NCI-H69 (cell line): ENCODE measurements at regions not wholly inside any gene's neighbourhood (a gene's known extent, or its start where the extent isn't known, plus 50 kb on each side); places are given as distances from the start of the nearest gene placed in this dataset.

Source experiments
- DNase-seq: peaks from one replicate; lab custom pipeline; 2025; lab: John Stamatoyannopoulos, UW

DNA sequence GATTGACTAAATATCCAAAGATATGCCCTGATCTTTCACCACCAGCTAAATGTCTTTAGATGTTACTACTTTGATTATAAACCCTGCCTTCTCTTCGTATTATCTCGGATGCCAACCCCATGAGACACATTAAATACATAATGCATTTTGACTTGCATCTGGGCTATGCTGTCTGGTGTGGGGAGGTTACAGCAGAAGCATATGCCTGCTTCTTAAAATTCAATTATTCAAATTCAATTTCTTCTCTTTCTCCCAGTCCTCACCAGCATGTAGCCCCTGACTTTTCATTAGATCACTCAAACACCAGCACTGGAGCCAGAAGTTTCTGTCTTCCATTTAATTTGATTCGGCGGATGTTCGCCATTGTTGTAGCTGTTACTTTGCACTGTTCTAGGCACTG, 360.7 kb upstream of the CAMK1G start:
- no peak for DNase-seq

DNA sequence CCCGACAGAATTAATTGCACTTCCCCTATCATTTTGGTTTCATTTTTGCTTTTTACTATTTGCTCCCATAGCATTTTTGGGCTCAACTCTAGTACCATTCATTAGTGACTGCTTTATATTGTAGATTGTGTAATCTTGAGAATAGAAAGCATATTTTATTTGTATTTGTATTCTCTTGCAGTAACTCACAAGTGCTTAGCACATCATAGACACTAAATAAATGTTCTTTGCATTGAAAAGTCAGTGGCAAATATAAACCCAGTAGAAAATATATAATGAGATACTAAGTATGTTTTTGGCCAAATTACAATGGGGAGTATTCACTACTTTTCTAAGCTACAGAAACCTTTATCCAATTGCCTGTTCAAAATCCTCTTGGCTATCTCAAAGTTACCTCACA, 359.7 kb upstream of the CAMK1G start:
- no peak for DNase-seq

DNA sequence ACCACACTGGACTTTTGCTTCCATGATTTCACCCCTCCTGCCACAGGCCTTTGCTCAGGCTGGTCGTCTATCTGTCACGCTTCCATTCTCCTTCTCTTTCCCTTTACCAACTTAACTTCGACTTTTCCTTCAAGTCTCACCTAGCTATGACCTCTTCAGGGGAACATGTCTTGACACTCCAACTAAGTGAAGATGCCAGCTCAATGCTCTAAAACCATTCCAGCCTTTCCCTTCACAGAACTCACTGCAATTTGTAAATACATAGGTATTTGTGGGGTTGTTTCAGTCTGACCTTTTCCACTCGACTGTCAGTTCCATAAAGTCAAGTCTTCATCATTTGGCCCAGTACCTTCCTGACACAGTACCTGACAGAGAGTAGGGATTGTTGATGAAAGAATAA, 358.6 kb upstream of the CAMK1G start:
- no peak for DNase-seq

DNA sequence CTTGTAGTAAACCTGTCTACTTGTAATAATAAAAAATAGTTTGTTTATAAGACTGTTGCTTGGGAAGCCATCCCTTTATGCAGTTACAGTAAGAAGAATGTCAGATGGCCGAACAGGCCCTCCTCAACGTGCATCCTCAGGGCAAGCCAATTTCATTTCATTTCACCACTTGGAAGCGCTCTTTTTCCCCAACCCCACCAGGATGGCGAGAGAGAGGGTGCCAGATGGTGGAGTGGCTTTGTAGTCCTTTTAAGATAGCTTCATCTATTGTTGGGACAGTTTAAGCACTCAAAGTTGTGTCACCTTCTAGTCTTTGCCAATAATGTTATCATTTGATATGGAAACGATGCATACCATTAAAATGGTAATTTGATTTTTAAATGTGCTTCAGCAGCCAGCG, 356.3 kb upstream of the CAMK1G start:
- no peak for DNase-seq

DNA sequence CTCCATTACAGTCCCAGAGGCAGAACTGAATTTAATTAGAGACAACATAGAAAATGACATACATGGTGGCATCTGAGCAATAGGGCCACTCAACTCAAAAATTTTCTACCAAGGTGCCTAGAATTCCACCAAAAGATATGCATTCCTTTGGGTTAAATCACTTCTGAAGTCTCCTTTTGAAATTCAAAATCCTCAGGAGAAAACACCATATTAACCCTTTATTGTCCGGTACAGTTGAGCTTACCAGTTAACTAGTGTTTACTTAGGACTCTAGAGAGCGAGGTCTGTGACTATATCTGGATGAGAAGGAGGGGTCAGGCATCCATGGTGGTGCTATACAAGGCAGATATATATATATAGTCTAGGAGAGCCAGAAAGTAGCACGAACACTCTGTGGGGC, 355.6 kb upstream of the CAMK1G start:
- DNase-seq, result no peak

DNA sequence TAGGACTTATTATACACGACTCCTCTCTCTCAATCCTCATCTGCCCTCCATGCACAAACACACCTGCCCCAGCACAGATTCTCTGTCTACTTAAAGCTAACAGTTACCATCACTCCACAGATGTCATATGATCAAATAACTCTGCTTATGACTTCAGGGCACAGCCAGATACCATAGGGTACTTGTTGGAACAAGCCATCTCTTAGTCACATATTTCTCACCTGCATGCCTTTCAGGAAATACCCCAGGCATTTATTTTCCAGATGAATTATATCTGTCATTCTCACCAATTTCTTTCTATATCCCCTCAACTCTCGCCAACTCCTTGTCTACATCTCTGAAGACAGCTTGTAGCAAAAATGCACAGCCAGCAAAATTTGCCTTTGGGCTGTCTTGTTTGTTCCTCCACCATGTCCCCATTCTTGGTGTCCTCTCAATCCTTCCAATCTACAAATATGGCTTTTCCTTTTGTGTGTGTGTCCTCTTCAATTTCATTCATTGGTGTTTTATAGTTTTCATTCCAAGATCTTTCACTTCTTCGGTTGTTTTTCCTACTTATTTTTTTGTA, 353.9 kb upstream of the CAMK1G start:
- DNase-seq, result no peak

DNA sequence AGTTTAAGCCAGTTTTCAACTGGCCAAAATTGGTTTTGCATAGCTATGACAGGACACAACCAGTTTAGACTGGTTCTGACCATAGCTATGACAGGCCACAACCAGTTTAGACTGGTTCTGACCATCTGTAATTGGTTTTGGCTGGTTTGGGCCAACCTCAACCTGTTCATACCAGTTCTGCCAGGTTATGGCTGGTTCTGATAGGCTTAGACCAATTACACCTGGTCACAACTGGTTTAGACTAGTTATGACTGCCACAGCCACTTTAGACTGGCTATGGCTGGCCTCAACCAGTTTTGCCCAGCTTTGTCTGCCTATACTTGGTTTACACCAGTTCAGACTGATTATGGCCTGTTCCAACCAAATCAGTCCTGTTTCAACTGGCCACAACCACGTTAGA, 353.2 kb upstream of the CAMK1G start:
- no peak for DNase-seq

DNA sequence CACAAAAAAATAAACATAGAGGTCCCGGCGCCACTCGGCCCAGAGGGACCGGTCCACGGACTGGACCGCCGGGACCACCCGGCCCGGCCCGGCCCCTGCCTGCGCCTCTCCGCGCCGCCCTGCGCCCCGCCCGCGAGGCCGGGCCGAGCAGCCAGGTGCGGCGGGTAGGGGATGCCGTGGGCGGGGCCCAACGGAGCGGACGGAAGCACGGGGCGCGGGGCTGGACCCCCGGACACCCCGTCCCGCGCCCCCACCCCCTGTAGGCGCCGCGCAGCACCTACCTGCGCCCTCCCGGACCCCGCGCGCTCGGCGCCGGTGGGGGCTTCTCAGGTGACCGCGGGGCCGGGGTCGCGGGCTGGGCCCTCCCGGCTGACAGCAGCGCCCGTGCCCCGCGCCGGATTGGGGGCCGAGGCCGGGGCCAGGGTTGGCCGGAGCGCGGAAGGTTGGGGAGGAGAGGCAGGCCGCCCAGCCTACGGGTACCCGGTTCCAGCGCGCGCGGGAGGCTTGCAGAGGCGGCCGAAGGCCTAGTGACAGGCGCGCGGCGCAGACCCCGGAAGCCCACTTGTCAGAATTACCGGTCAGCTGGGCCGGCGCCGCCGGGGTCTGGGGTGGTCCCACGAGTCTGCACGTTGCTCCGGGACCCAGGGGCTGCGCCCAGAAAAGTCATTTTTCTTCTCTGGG, 351.9 kb upstream of the CAMK1G start:
- DNase-seq, result no peak

DNA sequence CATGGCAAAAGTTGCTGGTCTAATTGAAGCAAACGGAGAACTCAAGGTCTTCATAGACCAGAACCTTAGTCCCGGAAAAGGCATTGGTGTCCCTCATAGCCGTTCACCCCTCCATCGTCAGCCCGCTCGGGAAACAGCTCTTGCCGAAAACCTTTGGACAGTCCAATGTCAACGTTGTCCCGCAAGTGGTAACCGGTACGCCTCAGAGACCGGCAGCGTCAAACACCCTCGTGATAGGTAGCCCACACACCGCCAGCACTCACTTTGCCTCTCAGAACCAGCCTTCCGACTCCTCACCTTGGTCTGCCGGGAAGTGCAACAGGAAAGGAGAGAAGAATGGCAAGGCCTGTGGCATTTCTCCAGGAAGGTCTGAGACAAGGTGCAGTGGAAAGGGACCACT, 351.3 kb upstream of the CAMK1G start:
- no peak for DNase-seq

DNA sequence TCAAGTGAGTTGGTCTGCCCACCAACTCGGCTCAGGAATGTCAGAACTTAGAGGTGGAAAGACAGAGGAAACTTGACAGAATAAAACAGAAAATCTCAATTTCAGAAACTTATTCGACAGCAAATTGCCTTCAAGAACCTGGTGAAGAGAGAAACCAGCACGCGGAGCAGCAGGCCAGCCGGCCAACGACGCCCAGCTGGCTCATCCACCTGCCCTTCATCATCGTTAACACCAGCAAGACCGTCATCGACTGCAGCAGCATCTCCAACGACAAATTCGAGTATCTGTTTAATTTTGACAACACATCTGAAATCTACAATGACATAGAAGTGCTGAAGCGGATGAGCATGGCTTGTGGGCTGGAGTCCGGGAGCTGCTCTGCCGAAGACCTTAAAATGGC, 350.8 kb upstream of the CAMK1G start:
- no peak for DNase-seq

DNA sequence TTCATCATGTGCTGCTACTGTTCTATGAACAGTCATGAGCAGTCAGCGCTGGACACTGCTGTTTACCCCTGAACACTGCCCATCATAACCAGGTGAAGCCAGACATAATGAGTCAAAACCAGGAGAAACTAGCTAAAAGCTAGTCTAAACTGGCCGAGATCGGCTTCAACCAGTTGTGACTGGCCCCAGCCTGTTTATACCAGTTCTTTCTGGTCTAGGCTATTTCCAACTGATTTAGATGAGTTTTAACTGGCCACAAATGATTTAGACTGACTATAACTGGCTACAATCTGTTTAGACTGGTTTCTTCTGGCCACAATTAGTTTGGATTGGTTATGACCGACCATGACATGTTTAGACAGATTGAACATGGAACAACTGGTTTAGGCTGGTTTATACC, 348.3 kb upstream of the CAMK1G start:
- no peak for DNase-seq

DNA sequence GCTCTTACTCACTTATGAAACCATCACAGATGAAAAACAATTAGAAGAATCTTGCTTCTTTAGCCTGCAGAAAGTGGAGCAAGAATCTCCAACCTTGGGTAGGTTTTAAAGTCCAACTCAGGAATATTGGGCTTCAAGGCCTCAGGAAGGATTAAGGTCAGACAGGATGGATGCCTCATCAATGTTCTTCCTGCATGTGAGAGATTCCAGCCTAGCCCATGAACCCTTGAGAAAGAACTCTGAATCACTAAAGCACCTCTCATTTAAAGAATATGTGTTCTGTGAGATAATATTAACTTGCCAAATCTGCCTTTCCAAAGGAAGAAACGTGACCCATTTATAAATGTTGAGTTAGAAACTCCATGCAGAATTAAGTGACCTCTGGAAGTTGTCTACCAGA, 345.2 kb upstream of the CAMK1G start:
- DNase-seq, result no peak

DNA sequence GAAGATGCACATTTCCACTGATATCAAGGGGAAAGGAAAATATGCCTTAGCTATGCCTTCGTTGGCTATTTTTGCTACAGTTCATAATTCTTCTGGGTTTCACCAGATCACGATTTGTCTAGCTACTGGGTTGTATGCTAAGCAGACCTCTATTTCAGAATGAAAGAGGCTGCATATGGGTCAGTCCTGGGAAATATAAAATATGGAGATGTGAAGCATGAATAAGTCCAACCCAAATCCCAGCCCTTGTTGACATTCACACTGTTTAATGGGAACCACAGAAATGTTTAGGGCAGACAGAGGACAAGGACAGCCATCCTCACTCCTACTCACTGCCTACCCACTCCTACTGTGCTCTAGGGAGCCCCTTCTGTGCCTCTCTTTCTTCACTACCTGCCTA, 343.2 kb upstream of the CAMK1G start:
- no peak for DNase-seq

DNA sequence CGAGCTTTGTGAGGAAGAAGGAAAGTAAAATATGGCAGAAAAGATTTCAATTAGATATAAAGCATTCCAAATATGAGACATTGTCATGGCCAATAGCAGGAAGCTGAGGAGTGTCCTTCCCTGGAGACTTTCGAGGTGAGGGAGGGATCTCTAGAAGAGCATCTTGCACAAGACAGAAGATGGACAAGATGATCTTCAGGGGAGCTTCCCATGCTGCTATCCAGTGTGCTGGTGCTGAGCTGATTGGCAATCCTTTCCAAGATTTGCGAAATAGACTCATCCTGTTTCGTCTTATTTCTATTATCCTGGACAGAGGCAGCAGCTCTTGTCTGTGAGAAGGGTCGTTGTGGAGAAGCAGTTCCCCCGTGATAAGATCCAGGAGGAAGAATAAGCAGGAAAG, 342.0 kb upstream of the CAMK1G start:
- no peak for DNase-seq

DNA sequence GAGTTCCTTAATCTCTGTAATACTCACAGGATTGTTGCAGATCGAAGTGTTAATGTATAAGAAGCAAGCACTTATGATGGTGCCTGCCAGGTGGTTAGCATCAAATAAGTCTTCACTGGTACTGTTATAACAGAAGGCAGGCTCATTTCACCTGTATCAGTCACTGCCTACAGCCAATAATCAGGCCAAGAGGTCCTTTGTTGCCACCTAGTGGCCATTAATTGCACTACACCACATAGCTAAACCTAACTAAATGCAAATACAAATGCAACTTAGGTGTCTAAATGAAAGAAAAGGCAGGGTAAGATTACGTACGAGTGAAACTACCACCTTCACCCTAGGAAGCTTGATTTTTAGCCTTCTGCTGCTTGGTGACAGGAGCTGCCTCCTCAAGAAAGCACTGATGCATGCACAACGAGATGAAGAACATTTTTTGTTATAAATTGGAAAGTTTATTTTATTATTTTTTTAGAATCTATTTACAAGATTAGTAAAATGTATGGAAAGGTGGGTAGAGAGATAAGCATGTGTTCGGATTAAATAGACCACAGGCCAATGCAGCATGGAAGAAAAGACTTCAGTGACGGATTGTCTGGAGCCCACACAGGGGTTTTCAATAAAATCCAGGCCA, 334.8 kb upstream of the CAMK1G start:
- DNase-seq, result peak; percentile 75

DNA sequence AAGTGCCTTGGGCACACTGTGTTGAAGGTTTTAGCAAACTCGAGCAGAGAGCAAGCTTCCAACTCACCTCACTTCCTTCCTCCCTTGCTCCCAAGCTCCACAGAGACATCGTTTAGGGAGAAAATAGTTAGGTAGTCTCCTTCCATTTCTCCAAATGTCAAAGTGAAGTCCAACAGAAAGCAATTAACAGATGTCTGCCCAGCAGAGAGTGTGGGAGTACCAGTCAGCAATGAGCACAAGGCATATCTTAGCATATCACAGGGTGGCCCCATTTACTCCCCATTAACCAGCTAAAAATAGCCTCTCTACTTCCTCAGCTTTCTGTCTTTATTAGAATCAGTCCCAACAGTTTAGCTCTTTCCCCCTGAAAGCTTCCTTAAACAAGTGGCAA, 334.2 kb upstream of the CAMK1G start:
- DNase-seq, result peak; percentile 7

DNA sequence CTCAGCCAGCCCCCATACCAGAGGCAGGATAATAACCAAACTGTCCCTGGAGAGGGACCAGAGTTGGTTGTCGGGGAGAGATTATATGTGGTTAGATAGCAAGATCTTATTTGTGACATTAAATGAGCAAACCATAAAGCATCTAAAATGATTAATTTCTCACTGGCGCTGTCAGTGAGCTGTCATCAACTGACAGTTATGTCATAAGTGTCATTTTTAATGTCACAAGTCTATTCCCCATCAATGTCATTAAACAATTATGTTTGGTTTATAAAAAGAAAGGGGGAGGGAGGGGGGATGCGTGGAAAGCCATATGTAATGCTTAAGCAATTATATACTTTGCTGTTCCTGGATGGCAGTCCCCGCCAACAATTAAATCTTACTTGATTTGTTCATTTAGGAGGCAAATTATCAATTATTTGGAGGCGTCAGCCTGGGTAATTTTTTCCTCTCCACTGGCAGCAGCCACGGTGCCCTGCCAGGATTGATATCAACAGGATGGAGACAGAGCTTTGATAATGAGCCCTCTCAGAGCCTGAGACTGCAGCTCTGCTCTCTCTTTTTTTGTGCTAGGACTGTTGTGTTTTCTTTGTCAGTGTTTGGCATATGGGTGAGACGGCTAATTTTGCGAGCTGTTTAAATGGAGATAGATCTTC, 333.6 kb upstream of the CAMK1G start:
- peak; percentile 31 for DNase-seq

DNA sequence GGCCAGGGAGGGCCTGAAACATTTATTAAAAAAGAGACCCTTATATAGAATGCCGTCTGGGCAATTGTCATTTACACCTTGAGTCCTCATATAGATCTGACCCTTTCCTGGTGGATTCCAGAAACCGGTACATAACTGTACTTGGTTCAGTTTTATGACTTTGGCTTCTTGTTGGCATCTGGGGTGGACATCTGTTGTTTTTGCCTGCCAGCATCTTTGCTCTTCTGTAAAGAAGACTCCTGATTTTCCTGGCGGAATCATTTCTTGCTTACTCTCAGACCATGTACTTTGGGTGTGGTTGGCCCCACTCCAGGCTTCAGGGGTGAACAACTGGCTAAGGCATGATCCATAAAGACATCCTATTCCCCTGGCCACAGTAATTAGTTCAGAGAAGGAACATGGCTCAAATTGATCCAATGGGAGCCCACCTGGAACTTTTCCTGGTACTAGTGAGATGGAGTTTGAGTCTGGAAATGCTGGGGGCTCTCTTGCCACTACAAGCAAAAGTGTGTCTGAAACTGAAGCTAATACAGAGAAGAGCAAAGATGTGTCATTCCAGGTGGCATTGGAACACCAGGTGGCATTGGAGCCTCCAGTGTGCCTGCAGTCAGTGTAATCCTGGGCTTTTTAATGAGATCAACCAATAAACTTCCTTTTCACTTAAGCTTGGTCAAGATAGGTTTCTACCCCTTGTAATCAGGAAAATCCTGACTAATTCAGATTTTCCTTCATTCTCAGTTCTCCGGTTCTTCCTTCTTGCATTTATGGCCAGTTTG, 332.5 kb upstream of the CAMK1G start:
- DNase-seq, result peak; percentile 40

DNA sequence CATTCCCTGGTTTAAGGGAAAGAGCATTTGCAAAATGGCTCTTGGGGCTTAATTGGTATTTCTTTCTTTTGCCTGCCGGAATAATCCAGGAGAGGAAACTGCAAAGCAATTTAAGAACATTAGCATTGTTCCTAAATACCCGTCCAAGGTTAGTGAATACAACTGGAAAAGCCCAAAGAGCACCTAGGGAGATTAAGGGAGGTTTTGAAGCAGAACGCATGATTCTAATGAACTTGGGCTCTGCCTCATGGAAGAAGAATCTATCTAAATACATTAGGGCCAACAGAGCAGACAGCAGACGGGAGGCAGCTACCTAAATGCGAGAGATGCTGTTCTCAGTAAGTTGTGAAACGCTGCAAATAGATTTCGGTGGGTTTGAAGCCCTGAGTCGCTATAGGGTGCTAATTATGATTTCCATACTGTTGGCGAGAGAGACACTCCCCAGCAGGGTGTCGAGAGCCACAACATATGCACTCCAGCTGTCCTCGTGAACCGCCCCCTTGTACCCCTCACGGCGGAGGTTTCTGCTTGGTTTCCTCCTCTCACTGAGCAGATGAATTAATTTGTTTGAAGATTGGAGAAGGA, 326.7 kb upstream of the CAMK1G start:
- peak; percentile 55 for DNase-seq

DNA sequence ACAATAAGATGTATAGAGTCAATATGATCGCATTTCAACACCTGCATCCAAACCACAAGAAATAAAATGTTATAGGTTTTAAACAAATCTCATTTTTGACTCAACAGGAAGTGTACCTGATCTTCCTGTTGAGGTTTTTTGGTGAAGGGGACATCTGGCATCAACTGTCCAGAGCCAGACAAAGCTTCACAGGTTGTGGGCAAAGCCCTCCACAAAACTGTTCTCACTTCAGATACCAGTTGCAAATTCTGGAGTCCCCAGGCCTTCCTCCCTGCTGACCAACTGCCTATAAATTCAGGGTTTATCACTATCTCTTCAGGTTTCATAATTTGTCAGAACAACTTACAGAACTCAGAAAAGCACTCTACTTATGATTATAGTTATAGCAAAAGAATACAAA, 326.1 kb upstream of the CAMK1G start:
- no peak for DNase-seq

DNA sequence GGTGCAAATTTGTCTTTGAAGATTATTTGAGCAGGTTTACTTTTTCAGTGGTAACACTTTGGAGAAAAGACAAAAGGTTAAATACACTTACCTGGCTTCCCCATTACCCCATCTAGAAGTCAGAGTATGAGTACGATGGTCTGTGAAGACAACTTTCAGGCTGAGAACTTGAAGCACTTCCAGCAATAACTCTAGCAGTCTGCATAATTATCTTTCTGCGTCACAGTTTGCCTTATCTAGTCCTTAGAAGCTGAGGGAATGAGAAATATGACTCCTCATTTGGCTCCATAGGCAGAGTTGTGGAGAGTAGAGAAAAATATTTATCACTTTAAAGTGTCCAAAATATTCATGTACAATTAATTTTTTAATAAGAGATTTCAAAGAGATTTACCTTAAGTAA, 323.4 kb upstream of the CAMK1G start:
- no peak for DNase-seq

DNA sequence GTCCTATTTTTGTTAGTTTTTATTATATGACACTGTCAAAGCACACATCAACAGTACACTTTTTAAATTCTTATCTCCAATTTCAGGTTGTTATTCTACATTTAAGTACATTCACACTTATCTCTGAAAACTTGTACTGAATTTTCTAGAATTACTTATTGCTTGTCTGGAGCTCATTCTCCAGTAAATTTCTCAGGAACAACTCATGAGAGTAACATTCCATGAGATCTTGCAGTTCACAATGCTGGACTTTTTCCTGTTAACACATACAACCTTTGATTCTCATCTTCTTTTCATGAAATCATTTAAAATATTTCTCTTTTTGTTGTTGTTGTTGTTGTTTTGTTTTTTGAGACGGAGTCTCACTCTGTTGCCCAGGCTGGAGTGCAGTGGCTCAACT, 320.9 kb upstream of the CAMK1G start:
- DNase-seq, result no peak
